ENCODE measurements at regions not wholly inside any gene's neighbourhood (a gene's known extent, or its start where the extent isn't known, plus 50 kb on each side); places are given as distances from the start of the nearest gene placed in this dataset.
A peak's percentile ranks its signal among the peaks of the same experiment; 100 is the strongest.
"Not testable (repeated sequence)": the region's sequence is repeated elsewhere in the genome, so short reads cannot be mapped to it uniquely, and the experiment has no call there.

DNA sequence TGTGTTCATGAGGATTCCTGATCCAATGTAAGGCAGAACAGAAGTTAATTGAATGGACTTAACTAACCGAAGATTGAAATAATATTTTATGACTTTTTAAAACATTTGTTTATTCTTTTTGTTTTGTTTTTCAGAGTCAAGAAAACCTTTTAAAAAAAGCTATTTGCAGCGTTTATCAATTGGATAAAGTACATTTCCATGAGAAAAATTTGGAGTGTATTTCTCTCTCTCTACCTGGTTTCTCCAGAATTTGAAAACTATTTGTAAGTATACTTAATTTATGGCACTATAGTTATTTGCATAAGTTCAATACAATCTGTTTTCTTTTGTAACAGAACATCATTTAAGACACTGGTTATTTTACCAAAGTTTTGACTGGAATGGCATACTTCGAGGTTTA is 208.0 kb upstream of the UBL3 start:
- peak; percentile 10 for DNase-seq

DNA sequence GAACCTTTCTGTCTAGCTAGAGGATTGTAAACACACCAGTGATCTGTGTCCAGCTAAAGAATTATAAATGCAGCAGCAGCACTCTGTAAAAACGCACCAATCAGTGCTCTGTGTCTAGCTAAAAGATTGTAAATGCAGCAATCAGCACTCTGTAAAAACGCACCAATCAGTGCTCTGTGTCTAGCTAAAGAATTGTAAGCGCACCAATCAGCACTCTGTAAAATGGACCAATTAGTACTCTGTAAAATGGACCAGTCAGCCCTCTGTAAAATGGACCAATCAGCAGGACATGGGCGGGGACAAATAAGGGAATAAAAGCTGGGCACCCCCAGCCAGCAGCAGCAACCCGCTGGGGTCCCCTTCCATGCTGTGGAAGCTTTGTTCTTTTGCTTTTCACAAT is 204.1 kb upstream of the UBL3 start:
- DNase-seq = not testable (repeated sequence)

DNA sequence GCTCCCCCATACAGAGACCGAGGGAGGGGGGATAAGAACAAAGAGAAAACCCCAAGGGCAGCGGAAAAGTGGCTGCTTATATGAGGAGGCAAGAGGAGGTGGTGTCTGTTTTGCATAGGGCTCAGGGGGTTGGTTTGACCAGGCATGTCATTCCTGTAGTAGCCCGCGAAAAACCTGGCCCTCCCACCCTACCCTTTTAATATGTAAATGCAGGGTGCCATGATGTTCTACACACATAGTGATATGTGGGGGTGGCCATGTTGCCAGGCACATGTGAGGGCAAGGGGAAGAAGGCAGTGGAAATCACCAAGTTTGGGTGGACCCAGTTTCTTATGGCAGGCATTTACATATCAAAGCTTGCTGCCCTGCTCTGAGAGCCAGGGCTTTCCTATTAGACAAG is 203.5 kb upstream of the UBL3 start:
- DNase-seq = no peak

DNA sequence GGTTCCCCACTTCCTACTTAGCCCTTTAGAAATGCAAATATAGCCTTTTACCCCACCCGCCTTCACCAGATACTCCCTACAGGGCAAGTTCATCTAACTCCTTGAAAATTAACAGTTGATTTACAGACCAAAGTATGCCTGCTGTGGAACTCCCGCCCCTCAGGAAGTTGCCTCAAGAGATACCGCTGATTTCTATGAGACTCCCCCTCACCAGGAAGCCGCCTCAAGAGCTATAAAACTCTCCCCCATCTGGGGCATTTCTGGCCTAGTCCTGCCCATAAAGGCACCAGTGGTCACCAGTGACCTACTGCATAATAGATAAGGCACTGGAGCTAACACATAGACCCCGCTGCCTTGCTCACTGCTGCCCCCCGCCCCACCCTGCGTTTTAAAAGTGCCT is 201.7 kb upstream of the UBL3 start:
- no peak for DNase-seq

DNA sequence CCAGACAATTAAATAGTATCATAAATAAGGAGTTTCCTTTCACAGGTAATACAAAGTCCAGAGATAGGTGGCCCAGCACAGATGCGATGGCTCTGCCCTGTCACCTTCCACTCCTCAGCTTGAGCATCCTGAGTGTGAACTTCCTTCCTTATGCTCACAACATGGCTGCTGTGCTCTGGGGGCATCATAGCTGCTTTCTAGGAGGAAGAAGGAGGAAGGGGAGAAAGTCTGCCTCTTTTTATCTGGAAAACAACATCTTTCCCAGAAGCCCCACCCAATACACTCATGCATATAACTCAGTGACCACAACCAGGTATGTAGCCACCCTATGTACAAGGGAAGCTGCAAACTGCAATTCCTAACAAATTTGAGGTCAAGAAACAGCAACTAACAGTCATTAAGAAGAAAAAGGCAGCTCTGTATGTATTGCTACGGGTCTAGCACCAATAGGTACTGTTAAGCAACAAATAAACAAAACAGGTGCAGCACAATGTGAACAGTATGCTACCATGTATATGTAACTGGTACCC is 201.2 kb upstream of the UBL3 start:
- no peak for DNase-seq

DNA sequence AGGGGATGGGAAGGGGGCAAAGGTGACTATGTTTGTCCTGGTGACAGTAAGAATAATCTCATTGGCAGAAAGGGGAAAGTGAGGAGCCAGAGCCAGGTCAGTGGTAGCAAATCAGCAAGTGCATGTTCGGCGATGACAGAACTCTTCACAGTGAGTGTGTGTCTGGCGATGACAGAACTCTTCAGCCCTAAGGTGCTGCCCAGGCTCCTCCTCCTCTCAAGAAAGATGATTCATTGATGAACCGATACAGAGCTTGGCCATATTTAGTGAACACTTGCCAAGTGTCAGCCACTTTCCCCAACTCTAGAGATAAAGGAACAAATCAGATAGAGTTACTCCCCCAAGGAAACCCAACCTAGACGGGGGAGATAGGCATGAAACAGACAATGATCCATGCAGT is 199.3 kb upstream of the UBL3 start:
- DNase-seq = peak; percentile 17

DNA sequence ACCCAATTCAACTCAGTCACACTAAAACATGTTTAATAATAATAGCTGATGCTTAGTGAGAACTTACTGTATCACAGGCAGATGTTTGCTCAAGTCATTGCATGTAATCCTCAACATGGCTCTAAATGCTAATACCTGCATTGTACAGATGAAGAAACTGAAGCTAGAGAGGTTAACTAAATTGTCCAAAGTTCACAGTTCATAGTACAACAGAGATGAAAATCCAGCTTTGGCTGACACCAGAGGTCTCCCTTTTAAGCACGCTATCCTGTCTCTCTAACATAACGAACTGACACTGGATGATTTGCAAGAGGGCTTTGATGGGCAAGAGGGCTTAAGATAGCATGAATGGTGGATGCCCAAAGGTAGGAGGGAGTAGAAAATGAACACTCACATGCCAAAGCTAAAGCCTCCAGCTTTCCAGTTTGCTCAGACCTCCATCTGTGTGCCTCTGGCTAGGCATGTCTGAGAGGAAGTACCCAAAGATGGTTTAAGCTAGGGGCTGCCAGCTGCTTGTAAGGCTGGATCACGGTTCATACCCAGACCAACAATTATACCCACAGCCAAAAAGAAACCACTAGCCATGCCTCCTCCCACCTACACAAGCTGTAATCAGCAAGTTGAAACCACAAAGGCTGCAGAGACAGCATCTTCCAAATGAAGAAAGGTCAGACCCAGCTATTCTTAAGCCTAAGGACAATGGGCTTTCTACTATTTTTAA is 196.9 kb upstream of the UBL3 start:
- DNase-seq = no peak

DNA sequence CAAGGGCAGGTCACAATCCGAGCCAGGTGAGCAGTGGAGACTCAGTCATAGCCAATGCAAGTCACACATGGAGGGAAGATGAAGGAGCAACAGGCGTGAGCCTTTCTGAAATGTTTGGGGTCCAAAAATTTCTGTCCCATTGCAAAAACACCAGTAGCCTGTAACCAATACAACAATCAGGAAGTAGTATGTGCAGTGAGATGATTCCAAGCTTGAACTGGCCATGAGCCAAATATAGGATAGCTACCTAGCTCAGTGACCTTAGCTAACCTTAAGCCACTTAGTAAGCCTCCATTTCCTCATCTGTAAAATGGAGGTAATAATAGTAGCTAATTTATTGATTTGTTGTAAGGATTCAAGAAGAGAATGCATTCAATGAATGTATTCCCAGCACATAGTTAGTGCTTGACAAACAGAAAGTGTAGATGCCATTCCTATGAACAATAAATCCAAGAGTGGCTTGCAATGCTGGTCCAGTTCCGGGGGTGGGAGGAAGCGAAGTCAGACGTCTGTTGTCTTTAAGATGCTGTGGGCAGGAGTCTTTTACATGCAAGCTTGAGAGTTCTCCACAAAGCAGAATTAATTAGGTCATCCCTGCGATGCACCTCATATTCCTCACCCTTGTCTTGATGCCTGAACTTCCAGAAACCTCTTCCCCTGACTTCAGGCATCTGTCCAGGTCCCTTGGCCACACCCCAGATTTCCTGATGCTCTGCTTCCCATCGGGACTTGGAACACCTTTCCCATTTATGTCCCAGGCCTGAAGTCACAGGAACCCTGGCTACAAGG is 195.7 kb upstream of the UBL3 start:
- peak; percentile 41 for DNase-seq

DNA sequence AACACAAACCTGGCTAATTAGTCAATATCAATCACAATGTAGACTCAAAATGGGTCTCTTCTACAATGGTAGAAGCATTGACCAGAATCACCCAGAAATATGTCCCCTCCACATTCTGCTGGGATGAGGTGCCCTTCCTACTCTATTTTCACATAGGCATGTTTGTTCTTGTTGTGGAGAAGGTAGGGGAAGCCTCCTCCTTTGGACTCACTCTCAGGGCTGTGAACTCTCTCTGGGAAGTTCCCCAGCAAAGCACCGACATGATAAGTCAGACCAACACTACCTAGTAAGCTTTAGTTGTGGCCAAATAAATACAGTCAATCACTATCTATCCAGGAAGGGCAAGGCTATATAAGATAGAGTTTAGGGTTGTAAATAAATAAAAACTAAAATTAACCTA is 194.5 kb upstream of the UBL3 start:
- no peak for DNase-seq

DNA sequence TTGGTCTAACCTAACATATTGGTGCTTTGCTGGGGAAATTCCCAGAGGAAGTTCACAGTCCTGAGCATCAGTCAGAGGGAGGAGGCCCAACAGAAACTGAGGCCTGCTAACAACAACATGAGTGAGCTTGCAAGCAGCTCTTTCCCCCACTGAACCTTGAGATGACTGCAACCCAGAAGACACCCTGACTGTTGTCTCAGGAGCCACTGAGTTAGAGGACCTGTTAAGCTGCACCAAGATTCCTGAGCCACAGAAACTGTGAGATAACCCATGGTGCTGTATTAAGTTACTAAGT is 193.2 kb upstream of the UBL3 start:
- no peak for DNase-seq

DNA sequence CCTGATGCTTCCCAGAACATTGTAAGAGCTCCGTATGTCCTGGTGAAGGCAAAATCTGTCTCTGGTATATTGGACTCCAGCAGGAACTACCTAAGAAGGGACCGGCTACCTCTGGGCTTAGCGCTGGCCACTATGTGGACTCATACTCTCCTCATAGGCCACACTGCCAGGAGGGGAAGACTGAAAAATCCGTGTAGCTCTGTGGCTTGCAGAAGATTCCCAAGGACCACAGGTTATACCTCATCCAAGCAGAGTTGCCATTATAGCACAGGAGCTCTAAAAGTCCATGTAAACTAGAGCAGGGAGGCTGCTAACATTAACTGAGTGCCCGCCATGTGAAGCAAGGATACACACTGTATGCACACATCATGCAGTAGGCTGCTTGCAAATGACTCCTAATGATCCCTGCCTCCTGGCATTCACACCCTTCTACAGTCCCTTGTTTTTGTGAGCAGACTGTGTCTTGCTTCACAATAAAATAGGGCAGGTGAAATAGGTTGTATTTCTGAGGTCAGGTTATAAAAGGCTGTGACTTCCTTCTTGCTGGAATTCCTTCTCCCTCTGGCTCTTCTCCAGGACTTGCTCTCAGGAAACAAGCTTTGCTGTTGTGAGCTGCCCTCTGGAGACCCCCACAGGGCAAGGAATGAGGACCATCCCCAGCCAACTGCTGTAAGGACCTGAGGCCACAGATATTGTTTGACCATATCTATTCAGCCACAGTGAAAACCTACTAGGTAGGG is 192.6 kb upstream of the UBL3 start:
- DNase-seq = no peak

DNA sequence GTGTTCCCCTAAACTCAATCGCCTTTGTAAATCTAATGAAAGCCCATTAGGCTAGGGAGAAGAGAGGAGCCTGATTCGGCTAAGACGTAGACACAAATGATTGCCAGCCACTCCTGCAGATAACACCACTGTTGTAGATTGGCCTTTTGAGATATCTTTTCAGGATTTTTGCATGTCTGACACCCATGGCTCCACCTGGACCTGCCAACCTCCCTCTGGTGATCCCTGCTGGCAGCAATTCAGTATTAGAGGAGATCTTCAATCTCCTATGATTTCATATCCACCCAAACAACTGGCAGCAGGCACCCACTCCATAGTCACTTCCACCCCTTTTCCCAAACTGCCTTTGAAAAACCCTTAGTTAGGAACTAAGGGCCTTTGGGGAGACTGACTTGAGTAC is 191.9 kb upstream of the UBL3 start:
- DNase-seq = no peak

DNA sequence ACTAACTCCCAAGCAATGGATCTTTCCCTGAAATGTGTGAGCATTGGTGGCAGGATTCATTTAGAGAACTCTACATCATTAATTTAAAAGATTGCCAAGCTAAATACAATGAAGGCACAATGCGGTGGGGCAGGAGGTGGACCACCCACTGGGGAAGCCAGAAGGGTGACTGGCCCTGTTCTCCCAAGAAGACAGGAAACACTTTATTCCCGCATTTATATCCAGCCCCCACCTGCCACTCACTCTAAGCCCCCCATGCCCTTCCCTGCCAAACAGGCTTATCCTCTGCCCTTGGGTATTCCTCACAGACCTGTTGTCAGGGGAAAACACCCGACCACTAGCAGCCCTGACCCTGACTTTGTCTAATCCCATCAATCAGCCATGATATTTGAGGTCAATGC is 189.1 kb upstream of the UBL3 start:
- no peak for DNase-seq

DNA sequence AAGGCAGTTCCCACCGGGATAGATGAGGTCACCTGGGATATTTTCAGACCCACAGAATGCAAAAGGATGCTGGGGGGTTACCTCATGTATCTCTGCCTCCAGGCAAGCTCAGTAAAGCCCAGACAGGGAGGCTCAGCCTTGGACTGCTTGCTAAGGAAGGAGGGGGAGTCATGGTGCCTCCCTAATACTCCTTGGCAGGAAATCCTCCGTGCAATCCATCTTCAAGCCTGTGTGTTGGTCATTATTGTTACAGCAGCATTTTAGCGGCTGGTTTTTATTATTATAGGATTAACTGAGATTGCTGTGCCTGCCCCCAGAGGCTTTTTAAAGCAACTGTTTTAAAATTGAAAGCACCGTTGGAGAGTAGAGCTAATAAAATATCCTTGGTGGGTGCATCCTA is 188.5 kb upstream of the UBL3 start:
- DNase-seq = no peak

DNA sequence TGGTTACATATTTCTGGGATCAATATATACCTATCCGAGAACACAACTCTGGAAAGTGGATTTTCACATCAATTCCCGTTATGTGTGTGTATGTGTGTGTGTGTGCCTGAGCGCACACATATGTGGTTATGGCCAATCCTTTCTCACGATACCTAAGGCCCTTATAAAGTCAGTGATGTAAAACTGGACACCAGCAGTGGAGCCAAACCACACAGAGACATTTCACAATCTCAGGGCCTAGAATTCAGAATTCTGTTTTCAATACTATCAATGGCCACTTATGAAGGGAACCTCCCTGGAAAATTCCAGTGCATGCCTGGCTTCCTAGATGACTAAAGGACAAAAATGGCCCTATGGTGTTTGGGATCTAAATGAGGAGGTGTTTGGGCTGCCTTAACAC is 187.3 kb upstream of the UBL3 start:
- no peak for DNase-seq

DNA sequence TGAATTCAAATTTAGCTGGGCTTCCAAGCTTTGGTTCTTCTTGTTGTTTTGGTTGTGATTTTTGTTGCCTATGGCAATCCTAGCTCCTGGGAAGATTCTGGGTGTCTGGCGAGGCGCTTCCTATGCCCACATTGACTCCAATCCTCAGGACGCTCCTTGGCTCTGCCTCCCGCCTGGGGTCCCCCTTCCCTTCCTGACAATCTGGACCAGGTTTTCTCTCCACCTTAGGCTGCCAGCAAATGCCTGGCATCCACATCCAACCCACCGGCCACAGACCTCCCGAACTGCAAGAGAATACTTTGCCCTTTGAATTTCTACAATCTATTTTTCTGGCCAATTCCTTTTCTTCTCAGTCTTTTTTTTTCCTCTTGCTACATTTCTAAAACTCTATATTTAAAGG is 186.9 kb upstream of the UBL3 start:
- no peak for DNase-seq

DNA sequence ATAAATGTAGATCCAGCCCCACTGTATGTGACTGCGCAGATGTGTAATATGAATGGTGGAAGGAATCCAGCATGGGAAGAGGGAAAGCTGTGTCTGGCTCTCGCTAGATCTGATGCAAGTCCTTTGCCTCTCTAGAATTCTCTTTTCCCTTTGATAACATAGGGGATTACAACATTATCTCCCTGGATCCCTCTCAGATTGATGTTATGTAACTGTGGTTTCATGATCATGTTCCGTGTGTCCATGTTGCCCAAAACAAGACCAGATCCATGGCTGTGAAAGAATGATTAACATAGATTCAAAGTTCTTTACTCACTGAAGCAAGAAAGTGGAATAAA is 184.0 kb upstream of the UBL3 start:
- no peak for DNase-seq

DNA sequence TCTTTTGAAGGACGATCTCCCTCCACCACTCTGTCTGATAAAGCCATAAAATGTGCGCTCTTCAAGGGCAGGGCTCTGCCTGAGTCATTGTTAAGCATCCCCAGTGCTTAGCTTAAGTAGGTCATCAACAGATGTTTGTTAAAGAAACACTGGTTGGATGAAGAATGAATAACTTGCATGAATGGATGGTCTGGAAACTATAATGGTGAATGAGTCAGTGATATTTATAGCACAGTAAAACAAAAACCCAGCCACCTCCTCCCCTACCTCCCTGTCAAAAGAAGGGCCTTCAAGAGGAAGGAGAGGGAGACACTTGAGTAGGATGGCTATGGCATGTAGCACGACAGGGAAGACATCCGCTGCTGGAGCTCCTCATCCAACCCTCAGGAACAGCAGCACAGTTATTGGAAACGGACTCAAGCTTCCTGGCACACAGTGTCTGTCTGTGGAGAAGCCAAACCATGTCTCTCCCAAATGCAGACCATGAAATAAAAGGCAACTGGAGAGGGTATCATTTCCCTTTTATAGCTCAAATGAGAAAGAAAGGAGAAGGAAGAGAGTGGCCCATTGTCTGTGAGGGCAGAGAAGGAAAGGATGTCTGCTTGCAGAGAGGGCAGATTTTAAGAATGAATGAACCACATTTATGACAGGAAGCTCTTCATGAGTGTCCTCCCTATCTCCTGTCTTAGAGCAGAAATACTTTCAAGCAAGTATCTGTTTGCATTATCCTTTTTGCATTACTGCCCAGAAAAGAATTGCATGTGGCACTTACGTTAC is 183.5 kb upstream of the UBL3 start:
- peak; percentile 70 for DNase-seq

DNA sequence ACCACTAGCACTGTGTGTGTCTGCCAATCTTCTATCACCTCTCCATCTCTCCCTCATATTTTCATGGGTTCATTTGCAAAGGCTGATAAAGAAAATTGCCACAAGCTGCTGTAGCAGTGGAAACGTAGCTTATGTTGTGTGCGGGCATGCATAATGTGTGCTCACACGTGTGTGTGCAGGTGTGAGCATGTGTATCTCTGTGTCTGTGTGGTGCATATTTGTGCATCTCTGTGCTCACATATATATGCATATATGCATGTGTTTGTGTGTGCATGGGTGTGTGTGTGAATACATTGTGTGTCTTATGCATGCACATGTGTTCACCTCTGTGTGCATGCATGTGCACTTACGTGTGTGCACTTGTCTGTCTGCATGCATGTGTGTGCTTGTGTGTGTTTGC is 181.8 kb upstream of the UBL3 start:
- DNase-seq = no peak

DNA sequence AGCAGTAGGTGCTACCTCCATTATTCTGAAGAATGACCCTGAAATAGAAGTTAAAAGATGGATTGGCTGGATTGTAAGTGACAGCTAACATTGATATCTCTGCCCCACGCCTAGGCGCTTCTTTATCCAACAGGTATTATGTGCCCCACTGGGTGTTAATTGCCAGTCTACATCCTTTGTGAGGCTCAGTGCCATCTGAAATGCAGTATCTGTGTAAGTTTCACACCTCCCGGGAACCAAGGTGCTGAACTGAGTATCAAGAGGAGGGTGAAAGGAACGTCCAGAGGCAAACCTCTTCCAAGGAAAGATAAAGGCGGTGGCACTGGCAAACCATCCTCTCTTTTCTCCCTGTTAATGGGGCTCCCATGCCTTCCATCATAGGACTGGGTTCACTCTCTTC is 181.1 kb upstream of the UBL3 start:
- DNase-seq = no peak

DNA sequence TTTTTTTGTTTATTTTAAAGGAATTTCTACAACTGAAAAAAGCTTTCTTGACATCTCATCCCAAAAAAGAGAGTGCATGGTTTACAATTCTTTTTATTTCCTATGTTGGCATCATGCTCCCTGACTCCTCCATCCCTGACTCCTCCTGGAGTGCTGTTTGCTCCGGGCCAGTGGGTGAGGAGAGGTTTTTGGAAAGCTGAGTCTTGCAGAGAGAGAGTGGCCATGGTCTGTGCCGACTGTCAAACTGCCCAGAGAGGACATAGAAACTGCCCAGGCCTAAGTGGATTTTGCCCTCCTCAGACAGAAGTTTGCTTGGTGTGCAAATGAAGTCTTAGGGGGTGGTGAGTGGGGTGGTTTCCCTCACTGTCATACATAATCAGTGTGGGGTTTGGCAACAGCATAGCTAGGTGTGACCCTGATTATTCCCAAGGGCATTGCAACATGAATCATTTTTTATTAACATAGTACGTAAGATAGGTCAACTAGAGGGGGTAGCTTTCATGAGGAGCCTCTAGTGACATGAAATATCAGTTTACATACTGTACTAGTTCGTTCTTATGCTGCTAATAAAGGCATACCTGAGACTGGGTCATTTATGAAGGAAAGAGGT is 179.8 kb upstream of the UBL3 start:
- no peak for DNase-seq

DNA sequence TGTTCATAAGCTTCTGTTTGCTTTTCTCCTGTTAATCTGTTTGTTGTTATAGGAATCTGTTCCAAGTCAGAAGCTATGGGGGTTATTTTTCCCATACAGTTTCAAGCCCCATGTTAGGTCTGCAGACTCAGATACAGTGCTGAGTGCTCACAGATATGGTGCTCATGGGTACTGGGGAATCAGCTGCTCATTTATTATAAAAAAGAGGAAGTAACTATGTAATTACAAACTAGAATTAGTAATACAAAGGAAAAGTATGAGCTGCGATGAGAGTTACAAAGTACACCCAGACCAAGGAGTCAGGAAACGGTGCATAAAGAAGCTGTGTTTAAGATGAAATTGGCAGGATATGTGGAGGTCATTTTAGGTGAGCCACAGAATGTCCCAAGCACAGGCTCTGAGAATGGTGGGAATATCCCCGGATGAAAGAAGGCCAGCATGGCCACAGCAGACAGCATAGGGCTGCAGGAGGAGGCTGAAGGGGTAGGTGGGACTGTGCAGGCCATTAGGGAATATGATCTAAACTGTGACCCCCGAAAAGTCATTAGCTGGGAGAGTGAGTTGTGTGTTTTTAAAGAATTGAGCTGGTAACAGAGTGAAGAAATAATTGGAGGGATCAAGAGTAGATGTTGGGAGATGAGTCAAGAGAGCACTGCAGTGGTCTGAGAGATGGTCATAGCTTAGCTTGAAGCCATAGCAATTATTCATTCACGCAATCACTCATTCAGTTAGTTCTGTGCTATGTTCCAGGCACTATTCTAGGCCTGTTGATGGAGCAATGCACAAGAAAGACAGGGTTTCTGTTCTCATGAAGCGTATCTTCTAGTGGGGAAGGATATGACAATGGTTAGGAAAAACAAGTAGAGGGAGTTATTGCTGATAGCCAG is 177.4 kb upstream of the UBL3 start:
- DNase-seq = no peak

All from DMS53 (cell line).